Superior temporal gyrus (tissue), 1 donor: ENCODE measurements at regions not wholly inside any gene's neighbourhood (a gene's known extent, or its start where the extent isn't known, plus 50 kb on each side); places are given as distances from the start of the nearest gene placed in this dataset.

ENCODE experiments used
- DNase-seq: peaks from one replicate; pipeline ENCODE4 v3.0.0-alpha.2; 2016; ENCODE audit errors: extremely low spot score

GRCh38 chr10:44301781-44302355 lies 83.0 kb downstream of the CXCL12 start:
- DNase-seq: no peak

- no peak for DNase-seq
These were observed 83.9 kb downstream of the CXCL12 start for GRCh38 chr10:44300666-44301649.

GRCh38 chr10:44298713-44299112 lies 86.2 kb downstream of the CXCL12 start:
- DNase-seq: no peak

- no peak for DNase-seq
These were observed 86.9 kb downstream of the CXCL12 start for GRCh38 chr10:44297963-44298362.

- peak; percentile 58 for DNase-seq
These were observed 89.2 kb downstream of the CXCL12 start for GRCh38 chr10:44295644-44296241.

- no peak for DNase-seq
These were observed 90.0 kb downstream of the CXCL12 start for GRCh38 chr10:44294726-44295412.

- no peak for DNase-seq
These were observed 91.1 kb downstream of the CXCL12 start for GRCh38 chr10:44293842-44294241.

GRCh38 chr10:44293306-44293778 lies 91.6 kb downstream of the CXCL12 start:
- no peak for DNase-seq

- DNase-seq: peak; percentile 46
These were observed 92.4 kb downstream of the CXCL12 start for GRCh38 chr10:44292390-44293002.

- no peak for DNase-seq
These were observed 93.8 kb downstream of the CXCL12 start for GRCh38 chr10:44291091-44291490.

- DNase-seq: no peak
These were observed 95.8 kb downstream of the CXCL12 start for GRCh38 chr10:44289125-44289524.

GRCh38 chr10:44287408-44287807 lies 97.5 kb downstream of the CXCL12 start:
- no peak for DNase-seq

- DNase-seq: no peak
These were observed 100.5 kb downstream of the CXCL12 start for GRCh38 chr10:44284198-44285084.

GRCh38 chr10:44282626-44283300 lies 102.1 kb downstream of the CXCL12 start:
- DNase-seq: no peak

- DNase-seq: no peak
These were observed 103.2 kb downstream of the CXCL12 start for GRCh38 chr10:44281662-44282061.

GRCh38 chr10:44281089-44281613 lies 103.7 kb downstream of the CXCL12 start:
- no peak for DNase-seq

GRCh38 chr10:44280226-44281014 lies 104.5 kb downstream of the CXCL12 start:
- no peak for DNase-seq

GRCh38 chr10:44279426-44280126 lies 105.3 kb downstream of the CXCL12 start:
- DNase-seq: no peak
